Activated CD4-positive, alpha-beta T cell treated with anti-CD3 and anti-CD28 coated beads, Interleukin-2, amount 50 U/mL, for 1 hour (primary cell): ENCODE measurements at regions not wholly inside any gene's neighbourhood (a gene's known extent, or its start where the extent isn't known, plus 50 kb on each side); places are given as distances from the start of the nearest gene placed in this dataset.

Source experiments
- DNase-seq: peaks from one replicate; pipeline ENCODE4 v3.0.0-alpha.2; 2020

DNA sequence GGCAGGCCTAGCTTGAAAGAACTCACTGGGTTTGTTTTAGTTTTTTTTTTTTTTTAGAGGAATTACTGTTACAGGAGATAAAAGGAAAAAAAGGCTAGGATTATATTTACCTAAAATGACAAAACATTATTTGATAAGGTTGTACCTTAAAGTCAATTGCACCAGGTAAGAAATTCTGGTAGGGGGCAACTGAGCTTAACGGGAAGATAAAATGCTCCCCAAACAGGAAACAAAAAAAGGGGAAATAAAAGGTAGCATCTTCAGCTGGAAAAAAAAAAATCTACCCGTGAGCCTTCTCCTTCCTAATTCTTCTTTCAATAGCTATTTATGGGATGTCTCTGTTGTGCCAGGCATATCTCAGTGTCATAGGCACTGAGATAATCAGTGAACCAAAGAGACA is 164.5 kb downstream of the PIK3R1 start:
- DNase-seq: no peak

DNA sequence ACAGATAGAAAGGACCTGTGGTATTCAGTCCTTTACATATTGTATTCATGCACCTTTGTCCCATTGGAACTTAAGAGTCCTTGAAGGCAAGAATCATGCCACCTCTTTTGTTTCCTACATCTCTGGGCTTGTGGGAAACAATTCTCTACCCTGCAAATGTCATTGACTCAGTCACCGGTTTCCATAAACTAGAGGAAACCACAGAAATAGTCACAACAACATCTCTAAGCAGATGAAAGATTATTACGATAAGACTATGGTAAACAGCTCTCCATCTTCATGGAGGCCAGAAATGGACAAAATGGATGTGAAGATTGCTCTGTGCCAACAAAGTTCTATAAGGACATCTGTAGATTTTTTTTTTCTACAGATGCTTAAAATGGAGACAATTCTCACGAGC is 165.5 kb downstream of the PIK3R1 start:
- no peak for DNase-seq

DNA sequence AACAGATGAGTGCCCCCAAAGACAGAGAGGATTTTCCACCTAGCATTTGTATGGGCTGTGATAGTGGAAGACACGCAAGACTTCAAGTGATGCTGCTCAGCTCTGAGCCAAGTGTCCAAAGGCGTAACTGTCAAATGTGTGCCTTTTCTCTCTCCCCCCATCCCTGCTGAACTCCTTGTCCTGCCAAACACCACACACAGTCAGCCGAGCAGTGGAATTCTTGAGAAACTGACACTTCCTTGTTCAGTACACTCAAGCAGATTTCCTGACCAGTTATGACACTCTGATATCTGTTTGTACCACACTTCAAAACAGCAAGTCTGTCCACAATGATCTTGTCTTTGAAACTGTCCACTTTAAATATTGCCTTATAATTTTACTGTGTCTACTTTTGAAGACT is 166.4 kb downstream of the PIK3R1 start:
- no peak for DNase-seq

DNA sequence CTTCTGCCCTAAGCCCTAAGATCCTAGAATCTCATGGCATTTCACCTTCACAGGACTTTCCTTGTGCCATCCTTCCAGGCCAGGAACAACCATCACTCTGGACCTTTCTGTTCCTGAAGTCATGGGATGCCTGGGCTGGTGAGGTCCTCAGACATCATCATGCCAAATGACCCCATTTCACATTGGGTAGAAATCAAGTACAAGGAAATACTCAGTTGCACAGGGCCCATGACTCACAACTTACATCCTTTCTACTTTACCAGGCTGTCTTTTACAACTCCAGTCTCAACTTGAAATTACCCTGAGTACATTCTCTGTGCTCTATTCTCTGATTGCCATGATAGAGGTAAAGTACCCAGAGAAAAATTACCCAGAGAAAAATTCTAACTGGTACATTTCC is 167.1 kb downstream of the PIK3R1 start:
- DNase-seq: no peak

DNA sequence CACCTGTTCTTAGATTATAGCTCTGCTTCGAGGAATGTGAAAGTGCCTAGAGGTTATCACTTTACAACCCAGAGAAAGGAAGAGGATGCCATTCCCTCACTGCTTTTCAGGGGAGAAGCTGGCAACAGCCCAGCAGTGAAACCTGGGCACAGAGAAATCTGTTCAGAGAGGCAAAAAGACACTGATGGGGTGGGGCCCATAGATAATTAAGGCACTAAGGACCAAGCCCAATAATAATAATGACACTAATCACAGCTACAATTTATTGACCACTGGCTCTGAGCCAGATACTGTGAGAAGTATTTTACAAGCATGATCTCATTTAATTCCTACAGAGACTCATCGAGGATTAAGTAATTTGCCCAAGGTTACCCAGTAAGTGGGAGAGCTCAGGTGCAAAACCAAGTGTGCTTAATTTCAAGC is 168.3 kb downstream of the PIK3R1 start:
- DNase-seq: no peak

DNA sequence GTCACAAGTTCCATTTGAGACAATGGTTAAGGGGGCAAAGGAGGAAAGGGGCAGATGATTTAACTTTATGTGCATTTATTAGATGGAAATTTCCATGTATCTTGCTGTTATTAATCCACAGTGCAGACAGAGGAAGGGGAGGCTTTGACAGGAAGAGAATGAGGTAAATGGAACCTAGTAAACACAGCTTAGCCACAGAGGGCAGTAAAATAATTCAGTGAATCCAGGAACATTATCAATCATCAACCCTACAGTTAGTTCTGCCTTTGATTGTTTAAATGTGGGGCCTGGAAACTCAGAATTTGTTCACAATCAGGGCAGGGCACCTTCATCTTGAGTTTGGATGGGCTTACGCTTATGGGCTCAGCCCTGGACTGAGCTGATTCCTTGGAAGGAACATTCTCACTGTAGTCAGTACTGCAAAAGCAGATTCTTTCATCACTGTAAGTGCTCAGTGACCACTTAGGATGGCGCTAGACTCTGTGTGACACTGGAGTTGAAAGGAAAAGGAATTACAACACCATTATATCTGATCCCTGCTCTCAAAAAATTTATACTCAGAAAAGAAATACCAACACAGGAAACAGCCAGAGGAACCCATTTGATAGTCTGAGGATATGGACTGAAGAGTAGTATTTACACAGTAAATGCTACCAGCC is 169.5 kb downstream of the PIK3R1 start:
- DNase-seq: no peak

DNA sequence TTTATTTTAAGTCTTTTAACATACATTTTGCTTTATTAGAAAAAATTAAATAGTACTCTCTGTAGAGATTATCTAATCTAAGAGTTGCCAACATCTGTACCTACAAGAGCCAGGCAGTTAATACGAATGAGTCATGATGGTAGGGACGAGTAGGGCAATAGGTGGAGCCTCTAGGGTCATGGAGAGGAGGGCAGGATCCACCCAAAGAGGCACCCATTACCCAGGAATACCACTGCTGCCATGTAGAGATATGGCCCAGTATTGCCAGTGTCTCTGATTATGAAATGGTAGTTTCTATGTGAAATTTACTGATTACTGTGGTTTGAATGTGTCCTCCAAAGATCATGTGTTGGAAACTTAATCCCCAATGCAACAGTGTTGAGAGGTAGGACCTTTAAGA is 170.4 kb downstream of the PIK3R1 start:
- no peak for DNase-seq

DNA sequence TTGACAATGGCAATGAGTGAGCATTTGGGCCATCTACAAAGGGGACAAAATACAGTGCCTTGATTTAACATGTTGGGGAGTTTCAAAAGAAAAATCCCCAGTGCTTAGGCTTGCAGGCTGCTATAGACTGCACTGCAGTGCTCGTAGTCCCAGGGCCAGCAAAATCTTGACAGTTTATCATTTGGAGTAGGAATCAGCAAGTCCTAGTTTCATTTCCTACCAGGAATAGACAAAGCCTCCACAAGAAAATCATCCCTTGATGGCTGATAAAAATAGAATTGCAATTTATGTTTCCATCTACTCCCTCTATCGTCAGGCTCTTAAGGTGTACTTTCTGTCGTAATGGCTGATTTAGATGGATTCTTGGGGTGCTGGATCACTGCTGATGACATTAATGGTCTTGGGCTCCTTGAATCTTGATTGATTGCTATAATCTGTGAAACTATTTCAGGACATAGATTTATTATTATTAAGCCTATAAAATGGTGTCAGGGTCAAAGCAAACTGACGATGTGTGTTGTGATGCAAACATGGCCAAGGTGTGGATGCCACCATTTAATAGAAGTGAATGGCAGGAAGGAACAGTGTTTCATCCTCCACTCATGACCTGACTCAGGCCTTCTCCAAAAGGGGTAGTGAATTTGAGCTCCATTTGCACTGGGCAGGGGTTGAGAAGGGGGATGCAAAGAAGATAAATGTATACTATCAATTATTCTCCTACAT is 171.7 kb downstream of the PIK3R1 start:
- no peak for DNase-seq

DNA sequence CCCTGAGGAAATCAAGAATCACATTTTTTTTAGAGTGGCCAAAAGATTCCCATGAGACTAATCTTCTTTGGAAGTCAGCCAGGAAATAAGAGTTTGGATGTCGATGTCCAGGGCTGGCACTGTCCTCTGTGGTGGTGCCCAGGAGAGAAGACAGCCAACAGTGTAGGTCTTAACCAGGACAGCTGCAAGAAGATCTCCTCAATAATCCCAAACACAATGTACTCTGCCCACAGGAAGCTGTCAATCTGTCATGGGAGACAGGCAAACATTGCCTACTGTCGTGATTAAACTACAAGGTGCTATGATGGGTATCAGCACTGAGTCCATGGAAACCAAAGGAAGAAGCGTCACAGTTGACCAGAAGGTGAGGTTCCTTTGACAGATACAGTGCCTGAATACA is 174.1 kb downstream of the PIK3R1 start:
- DNase-seq: no peak

DNA sequence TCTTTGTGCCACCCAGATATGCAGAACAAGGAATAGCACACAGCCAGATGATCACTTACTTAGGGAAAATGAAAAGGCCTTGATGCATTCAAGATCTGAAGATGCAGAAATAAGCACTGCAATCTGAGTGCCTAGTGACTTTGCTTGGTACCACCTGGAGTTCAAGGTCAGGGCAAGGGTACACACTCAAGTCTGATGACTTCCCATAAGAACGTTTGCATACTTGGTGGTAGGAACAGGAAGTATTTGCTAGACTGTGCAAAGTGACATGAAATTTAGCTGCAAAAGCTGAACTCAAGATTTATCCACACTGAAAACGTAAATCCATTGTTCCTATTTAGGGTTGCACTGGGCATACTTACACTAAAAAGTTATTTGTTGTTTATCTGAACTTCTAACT is 177.1 kb downstream of the PIK3R1 start:
- DNase-seq: no peak

DNA sequence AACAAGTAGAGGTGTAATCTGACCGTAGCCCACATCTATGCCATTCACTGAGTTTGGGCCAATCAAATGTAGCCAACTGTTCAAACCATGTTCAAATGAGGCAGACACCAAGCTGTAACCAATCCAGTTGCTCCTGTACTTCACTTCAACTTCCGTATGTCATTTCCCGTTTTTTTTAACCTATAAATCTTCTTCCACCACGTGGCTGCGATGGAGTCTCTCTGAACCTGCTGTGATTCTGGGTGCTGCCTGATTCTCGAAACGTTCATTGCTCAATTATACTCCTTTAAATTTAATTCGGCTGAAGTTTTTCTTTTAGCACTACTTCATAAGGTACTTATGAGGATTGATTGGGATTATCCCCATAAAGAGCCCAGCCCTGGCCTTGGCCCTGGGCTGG is 179.7 kb downstream of the PIK3R1 start:
- DNase-seq: no peak

DNA sequence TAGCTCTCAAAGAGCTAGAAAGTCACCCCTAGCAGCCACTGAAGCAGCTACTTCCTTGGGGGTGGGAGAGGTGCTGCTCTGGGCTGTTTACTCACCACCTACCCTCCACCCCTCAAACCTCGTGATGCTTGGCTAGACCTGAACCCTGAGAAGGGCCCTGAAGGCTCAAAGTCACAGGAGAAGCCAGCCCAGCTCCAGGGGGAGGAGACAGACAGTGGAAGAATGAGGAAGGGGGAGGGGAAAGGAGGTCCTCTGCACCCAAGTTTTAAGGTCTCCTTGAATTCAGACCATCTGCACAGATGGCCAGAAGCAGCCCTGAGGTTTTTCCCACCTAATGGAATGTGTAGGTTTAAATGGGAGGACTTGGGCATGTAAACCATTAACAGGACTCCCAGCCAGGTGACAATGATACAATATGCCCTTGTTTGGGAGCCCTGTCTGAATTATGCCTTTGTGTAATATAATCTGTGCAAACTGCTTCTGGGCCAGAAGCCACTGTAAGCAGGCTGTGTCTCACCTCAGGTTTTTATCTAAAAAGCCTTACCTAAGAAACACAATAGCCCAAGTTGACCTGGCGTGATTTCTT is 180.5 kb downstream of the PIK3R1 start:
- no peak for DNase-seq

DNA sequence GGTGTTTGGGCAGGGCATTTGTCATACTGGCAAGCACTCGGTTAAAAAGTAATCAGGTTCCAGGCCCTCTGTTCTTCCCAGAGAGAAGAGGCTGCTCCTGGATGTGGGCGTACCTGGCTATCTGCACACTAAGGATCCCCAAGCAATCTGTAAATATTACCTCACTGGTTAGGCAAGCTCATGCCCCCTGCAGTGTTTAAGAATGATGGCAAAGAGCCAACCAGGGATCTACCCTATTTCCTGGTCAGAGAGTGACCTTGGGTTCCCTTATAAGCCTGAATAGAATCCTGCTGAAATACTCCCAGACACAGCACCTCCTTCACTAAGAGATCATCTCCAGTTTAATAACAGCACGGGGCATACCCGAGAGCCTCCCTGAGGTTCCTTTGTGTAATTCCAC is 181.2 kb downstream of the PIK3R1 start:
- no peak for DNase-seq

DNA sequence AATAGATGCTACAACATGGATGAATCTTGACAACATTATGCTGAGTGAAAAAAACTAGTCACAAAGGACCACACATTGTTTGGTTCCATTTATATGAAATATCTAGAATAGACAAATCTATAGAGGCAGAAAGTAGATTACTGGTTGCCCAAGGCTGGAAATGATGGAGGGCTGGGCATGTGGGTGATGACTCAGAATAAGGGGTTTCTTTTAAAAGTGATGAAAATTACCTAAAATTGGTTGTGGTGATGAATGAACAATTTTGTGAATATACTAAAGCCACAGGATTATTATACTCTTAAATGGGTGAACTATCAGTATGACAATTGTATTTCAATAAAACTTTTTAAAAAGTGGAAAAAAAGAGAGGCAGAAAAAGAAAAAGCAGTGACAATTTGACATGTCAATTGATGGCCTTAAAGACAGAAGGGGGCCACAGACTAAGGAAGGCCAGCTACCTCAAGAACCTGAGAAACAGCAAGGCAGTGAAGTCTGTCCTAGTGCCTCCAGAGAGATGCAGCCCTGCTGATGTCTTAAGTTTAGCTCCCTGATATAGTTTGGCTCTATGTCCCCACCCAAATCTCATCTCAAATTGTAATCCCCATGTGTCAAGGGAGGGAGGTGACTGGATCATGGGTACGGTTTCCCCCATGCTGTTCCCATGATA is 182.7 kb downstream of the PIK3R1 start:
- no peak for DNase-seq

DNA sequence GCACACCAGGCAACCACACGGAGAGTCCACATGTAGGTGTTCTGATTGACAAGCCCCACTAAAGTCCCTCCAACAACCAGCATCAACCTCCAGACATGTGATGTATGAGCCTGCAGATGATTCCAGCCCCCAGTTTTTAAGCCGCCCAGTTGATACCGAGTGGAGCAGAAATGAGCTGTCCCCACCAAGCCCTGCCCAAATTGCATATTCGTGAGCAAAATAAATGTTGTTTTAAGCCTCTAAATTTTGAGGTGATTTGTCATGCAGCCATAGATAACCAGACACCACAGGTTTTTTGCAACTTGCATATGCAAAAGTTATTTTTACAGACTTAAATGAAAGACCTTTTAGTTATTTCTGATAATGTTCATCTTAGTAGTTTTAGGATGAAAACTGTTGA is 187.7 kb downstream of the PIK3R1 start:
- DNase-seq: no peak

DNA sequence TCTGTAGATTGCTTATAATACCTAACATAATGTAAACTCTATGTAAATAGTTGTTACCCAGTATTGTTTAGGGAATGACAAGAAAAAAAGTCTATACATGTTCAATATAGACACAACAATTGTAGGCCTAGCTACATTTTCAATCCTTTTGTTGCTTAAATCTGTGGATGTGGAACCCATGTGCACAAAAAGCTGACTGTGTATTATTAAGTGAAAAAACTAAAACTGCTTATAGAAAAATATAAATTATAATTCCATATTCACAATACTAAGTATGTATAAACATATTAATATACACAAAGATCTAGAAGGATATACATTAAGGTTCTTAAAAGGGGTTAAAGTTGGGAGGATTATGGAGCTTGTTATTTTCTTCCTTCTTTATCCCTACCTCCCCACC is 188.7 kb downstream of the PIK3R1 start:
- DNase-seq: no peak

DNA sequence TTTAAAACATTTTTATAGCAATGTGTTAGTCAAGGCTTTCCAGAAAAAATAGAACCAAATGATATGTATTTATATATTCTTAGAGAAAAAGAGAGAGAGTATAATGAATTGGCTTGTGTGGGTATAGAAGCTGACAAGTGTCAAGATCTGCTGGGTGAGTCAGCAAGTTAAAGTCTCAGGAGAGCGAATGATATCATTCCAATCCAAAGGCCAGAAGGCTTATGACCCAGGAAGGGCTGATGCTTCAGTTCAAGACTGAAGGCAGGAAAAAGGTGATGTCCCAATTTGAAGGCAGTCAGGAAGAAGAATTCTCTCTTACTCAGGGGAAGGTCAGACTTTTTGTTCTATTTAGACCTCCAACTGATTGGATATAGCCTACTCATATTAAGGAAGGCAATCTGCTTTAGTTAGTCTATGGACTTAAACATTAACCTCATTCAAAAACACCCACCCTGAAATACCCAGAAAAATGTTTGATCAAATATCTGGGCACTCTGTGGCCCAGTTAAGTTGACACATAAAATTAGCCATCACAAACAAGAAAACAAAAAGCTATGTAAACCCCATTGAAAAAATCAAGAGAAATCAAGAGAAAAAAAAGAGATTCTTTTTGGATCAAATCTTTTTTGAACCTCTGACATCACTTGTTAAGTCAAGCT is 189.6 kb downstream of the PIK3R1 start:
- DNase-seq: no peak

DNA sequence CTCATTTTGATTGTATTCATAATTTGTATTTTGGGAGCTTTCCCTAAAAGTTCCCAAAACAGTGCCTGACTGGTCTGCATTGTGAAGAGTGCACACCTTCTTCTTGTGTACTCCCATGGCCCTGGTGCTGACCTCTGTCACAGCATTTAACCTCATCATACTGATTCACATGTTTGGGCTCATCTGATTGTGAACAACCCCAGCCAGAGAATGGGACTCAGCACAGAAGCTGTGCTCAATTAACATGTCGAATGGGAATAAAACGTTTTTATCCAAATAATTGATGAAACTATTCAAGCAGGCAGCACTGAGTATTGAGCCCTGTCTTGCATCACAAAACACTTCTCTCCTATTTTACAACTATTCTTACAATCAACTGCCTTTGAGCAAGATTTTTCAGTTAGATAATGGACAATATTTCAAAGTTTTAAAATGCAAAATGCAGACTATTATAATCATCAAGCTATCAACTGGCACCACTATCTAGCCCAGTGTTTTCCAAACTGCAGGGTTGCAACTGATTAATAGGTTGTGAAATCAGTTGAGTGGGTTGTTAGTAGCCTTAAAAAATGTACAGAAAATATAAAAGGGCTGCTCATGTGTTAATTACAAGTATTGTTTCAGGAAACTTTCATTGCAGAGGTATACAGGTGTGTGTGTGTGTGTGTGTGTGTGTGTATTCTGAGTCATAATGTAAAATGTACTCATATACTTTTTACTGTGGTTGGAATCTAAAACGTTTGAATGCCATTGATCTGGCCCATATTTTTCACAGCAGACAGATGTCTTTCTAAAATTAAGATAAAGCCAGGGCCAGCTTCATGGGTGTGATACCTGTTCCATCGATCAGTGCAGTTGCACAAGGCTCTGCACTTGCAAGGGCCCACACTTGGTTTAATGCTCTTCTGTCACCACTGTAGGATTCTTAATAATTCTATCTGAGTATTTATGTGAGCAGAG is 190.5 kb downstream of the PIK3R1 start:
- DNase-seq: no peak

DNA sequence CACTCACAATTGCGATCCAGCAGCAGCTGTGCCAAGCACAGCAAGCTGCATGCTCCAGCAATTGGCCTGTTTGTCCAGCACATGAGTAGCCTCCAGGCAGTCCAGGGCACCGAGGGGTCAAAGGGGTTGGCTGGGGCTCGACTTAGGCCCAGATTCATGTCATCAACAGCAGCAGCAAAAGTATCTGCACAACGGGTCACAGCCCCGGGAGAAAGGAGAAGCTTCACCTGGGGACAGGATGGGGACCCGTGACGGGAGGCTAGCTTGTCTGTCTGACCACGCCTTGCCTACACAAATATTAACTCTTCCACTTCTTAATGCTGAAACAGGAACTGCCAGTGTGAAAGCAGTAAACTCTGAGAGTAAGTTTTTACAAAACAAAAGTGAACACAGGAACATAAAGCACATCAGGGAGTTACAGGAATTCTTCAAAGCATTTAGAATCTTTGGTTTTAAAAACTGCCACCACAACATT is 191.2 kb downstream of the PIK3R1 start:
- DNase-seq: no peak

DNA sequence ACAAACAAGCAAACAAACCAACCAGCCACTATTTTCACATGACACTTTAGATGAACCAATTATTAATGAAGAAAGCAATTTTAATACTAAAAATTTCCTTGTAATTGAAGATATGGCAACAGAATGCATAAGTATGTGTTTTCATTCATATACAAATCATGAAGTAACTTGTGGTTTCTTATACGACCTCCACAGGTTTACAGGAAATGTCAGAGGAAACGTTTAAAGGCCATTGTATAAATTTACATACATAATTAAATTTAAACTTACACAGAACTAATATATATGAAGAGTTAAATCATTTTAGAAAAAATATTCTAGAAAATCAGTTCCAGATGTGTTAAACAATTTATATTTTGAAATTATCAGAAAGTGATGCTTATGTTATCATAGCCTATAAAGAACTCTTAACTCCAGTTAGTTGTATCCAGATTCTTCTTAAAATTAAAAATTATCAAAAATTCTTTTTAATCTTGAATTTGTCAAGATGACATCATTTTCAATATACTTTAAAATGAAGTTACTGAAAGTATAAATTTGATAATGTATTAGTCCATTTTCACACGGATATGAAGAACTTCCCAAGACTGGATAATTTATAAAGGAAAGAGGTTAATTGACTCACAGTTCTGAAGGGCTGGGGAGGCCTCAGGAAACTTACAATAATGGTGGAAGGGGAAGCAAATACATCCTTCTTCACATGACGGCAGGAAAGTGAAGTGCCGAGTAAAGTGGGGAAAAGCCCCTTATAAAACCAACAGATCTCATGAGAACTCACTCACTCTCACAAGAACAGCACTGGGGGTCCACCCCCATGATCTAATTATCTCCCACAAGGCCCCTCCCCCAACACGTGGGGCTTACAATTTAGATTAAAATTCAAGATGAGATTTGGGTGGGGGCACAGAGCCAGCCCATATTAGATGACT is 192.0 kb downstream of the PIK3R1 start:
- DNase-seq: no peak

DNA sequence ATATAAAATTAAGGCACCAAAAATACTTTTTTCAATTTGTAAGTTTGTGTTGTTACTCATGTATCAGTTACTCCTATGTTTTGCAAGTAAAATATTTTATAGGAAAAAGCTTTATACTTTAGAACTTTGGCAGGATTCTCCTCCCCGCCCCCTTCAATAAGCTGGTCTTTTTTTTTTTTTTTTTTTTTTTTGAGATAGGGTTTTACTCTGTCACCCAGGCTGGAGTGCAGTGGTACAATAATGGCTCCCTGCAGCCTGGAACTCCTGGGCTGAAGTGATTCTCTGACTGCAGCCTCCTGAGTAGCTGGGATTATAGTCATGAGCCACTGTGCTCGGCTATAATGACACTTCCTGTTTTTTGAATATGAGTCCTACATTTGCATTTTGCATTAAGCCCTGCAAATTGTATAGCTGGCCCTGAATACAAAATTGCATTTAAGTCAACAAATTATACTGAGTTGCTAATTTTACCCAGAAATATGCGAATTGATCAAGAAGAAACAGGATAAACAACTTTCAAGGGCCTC is 192.9 kb downstream of the PIK3R1 start:
- no peak for DNase-seq
